BJ (cell line): ENCODE measurements at regions not wholly inside any gene's neighbourhood (a gene's known extent, or its start where the extent isn't known, plus 50 kb on each side); places are given as distances from the start of the nearest gene placed in this dataset.

Source experiments
- CTCF ChIA-PET: fragments of 350-600 bp; formaldehyde crosslinking; extraction: SDS; loops from one replicate; lab custom pipeline; 2021; ENCODE audit warnings: antibody characterized with exemption, inconsistent platforms; lab: Yijun Ruan, JAX
- POLR2A ChIA-PET: fragments of 300-600 bp; sonication (Branson Sonifier 250); formaldehyde crosslinking; extraction: SDS; loops from one replicate; lab custom pipeline; 2021; ENCODE audit warnings: antibody characterized with exemption; lab: Charles Lee
- DNase-seq: peaks from one replicate; pipeline ENCODE4 v3.0.0-alpha.2; 2011; ENCODE audit warnings: low read depth
- H3K27me3 ChIP-seq: 2 replicates; pipeline ENCODE4 v1.6.0; 2011; ENCODE audit warnings: low read length; ENCODE audit not compliant: control insufficient read depth, insufficient read depth
- H3K36me3 ChIP-seq: 2 replicates; pipeline ENCODE4 v1.5.1; 2011; ENCODE audit warnings: low read length; ENCODE audit not compliant: control insufficient read depth, insufficient read depth
- H3K4me3 ChIP-seq: 2 replicates; pipeline ENCODE4 v1.5.1; 2011; ENCODE audit warnings: low read depth, mild to moderate bottlenecking, control low read depth, low read length
- CTCF ChIP-seq: IDR thresholded peaks from 2 replicates; pipeline ENCODE4 v1.5.1; 2011; ENCODE audit warnings: low read depth, mild to moderate bottlenecking, control low read depth, inconsistent platforms, low read length, moderate library complexity; ENCODE audit not compliant: insufficient read depth

GRCh38 chr9:18274693-18275092 is 199.3 kb upstream of the ADAMTSL1 start:
- TF ChIP-seq CTCF: no peak
- ChIA-PET CTCF (interaction anchor here (0.7 kb wide), 1 partner anchor 59 kb away, joined by 3 read pairs; no protein-coding TSS in a partner anchor), POLR2A (no interaction called here)
- H3K4me3 ChIP-seq: no peak overlapping the region
- DNase-seq: no peak
- H3K27me3 ChIP-seq: no peaks in the 10 kb centered on the region
- H3K36me3 ChIP-seq: no peaks in the 10 kb centered on the region

- Histone ChIP-seq H3K36me3 (no peaks in the 10 kb centered on the region), H3K4me3 (no peak overlapping the region), H3K27me3 (no peaks in the 10 kb centered on the region)
- CTCF ChIA-PET: no interaction called here
- TF ChIP-seq CTCF: no peak
- no peak for DNase-seq
- POLR2A ChIA-PET: no interaction called here
Observed at GRCh38 chr9:18275313-18275990, 198.5 kb upstream of the ADAMTSL1 start.

GRCh38 chr9:18281291-18281690 is 192.7 kb upstream of the ADAMTSL1 start:
- no peak for TF ChIP-seq CTCF
- ChIA-PET CTCF (interaction anchor here (1.1 kb wide), 1 partner anchor 688 kb away, joined by 3 read pairs; no protein-coding TSS in a partner anchor), POLR2A (no interaction called here)

GRCh38 chr9:18294229-18294628 is 179.7 kb upstream of the ADAMTSL1 start:
- H3K36me3 ChIP-seq: no peaks in the 10 kb centered on the region
- CTCF ChIA-PET: no interaction called here
- H3K4me3 ChIP-seq: no peak overlapping the region
- POLR2A ChIA-PET: no interaction called here
- no peak for TF ChIP-seq CTCF
- H3K27me3 ChIP-seq: no peaks in the 10 kb centered on the region
- no peak for DNase-seq

More at GRCh38 chr9:18281291-18281690, 192.7 kb upstream of the ADAMTSL1 start:
- Histone ChIP-seq H3K4me3 (no peak overlapping the region), H3K36me3 (no peaks in the 10 kb centered on the region), H3K27me3 (no peaks in the 10 kb centered on the region)
- no peak for DNase-seq

GRCh38 chr9:18296702-18297055 is 177.3 kb upstream of the ADAMTSL1 start:
- ChIA-PET POLR2A (no interaction called here), CTCF (no interaction called here)
- no peak for DNase-seq

More at GRCh38 chr9:18296702-18297055, 177.3 kb upstream of the ADAMTSL1 start:
- Histone ChIP-seq H3K4me3 (no peak overlapping the region), H3K27me3 (no peaks in the 10 kb centered on the region), H3K36me3 (no peaks in the 10 kb centered on the region)
- TF ChIP-seq CTCF: no peak
